ENCODE measurements at regions not wholly inside any gene's neighbourhood (a gene's known extent, or its start where the extent isn't known, plus 50 kb on each side); places are given as distances from the start of the nearest gene placed in this dataset.

DNA sequence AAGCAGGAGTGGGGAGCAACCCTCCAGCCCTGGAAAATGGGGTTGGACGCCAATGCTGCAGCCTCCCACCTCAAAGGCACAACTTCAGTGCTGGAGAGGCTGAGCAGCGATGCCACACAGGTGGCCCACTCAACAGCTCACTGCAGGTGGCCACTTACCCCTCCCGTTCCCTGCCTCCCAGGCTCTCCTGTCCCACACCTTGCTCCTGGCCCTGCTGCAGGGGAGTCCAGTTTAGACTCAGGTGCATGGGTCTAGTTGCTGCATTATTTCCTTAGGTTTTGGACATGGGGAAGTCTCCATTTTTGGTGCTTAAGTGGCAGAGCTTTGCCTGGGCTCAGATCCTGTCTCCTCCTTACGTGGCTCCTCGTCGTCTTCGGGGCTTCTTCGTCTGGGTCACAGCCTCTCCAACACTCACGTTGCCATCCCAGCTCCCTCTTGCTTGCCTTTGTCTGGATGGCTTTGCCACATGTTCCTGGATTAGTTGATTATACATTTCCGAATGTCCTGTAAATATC is 898.3 kb downstream of the BRD1 start (continued):
- TF ChIP-seq, protein P1, sequence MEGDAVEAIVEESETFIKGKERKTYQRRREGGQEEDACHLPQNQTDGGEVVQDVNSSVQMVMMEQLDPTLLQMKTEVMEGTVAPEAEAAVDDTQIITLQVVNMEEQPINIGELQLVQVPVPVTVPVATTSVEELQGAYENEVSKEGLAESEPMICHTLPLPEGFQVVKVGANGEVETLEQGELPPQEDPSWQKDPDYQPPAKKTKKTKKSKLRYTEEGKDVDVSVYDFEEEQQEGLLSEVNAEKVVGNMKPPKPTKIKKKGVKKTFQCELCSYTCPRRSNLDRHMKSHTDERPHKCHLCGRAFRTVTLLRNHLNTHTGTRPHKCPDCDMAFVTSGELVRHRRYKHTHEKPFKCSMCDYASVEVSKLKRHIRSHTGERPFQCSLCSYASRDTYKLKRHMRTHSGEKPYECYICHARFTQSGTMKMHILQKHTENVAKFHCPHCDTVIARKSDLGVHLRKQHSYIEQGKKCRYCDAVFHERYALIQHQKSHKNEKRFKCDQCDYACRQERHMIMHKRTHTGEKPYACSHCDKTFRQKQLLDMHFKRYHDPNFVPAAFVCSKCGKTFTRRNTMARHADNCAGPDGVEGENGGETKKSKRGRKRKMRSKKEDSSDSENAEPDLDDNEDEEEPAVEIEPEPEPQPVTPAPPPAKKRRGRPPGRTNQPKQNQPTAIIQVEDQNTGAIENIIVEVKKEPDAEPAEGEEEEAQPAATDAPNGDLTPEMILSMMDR (conservative IDR thresholded peaks at IDR 0.05; ENCODE audit: low read depth in 2 of 2) = no peak

- DNase-seq (ENCODE audit: low spot score) = no peak
- Mint-ChIP-seq H3K4me3 (no peak overlapping the region), H3K27ac (no peak overlapping the region), H3K27me3 (ENCODE audit: insufficient read depth, low read depth, poor library complexity) (peaks cover 4% of the 10 kb centered on the region), H3K9me3 (no peaks in the 10 kb centered on the region; the same call in 2 of the 3 replicates), H3K4me1 (no peaks in the 10 kb centered on the region; the same call in 2 of the 3 replicates), H3K36me3 (ENCODE audit: low read depth) (no peaks in the 10 kb centered on the region)
- Histone ChIP-seq H3F3A (replicated peaks; ENCODE audit: low read depth) (no peaks in the 10 kb centered on the region), H3K4me2 (no peak overlapping the region), H2AFZ (no peak overlapping the region), H3K27ac (ENCODE audit: low read depth) (no peak overlapping the region), H3K9me2 (ENCODE audit: insufficient read depth) (no peaks in the 10 kb centered on the region), H3K36me3 (ENCODE audit: insufficient read depth) (peaks cover 12% of the 10 kb centered on the region; the same call in 1 of the 2 replicates), H3K27me3 (ENCODE audit: insufficient read depth) (no peaks in the 10 kb centered on the region), H3K79me2 (replicated peaks; ENCODE audit: insufficient read depth) (no peaks in the 10 kb centered on the region), H4K20me1 (replicated peaks; ENCODE audit: insufficient read depth) (no peaks in the 10 kb centered on the region), H3K4me3 (no peak overlapping the region), H3K4me1 (ENCODE audit: insufficient read depth) (no peaks in the 10 kb centered on the region)
- ATAC-seq = no peak
- no peak for TF ChIP-seq EZH2phosphoT487 (IDR thresholded peaks at IDR 0.05; ENCODE audit: unreplicated experiment)
- TF ChIP-seq ZNF462 (CRISPR knock-in tag; IDR thresholded peaks at IDR 0.05) = no peak
- no peak for TF ChIP-seq EZH2 (IDR thresholded peaks at IDR 0.05; ENCODE audit: low read depth, unreplicated experiment)
- TF ChIP-seq ZNF114 (CRISPR knock-in tag; IDR thresholded peaks at IDR 0.05) = no peak
- no peak for TF ChIP-seq REST (IDR thresholded peaks at IDR 0.05; ENCODE audit: unreplicated experiment)
- no peak for TF ChIP-seq POLR2AphosphoS5 (IDR thresholded peaks at IDR 0.05; ENCODE audit: low read depth)
- TF ChIP-seq, protein P1 (conservative IDR thresholded peaks at IDR 0.05; ENCODE audit: low read depth in 2 of 2) = no peak
- TF ChIP-seq ZNF331 (CRISPR knock-in tag; IDR thresholded peaks at IDR 0.05; ENCODE audit: low read depth) = no peak
- no peak for TF ChIP-seq ETS1 (IDR thresholded peaks at IDR 0.05)
- no peak for TF ChIP-seq CREB1 (CRISPR knock-in tag; IDR thresholded peaks at IDR 0.05; ENCODE audit: low read depth)
These were observed 900.1 kb downstream of the BRD1 start for GRCh38 chr22:48927591-48927990.

All from GM23338 (cell line).